Lower leg skin (tissue), 4 donors: ENCODE measurements at regions not wholly inside any gene's neighbourhood (a gene's known extent, or its start where the extent isn't known, plus 50 kb on each side); places are given as distances from the start of the nearest gene placed in this dataset.

Experiments used
- DNase-seq, 2 donors: peaks; one replicate each; pipeline ENCODE4 v3.0.0-alpha.2; 2019; ENCODE audit warnings: low spot score in 2 of 2
- H3K4me3 ChIP-seq: fragments of 200-600 bp; sonication (generic); 2 replicates; pipeline ENCODE4 v1.5.1; 2017; ENCODE audit warnings: mild to moderate bottlenecking, low read depth; ENCODE audit not compliant: poor library complexity, severe bottlenecking
- POLR2A ChIP-seq, 2 donors: fragments of 450-650 bp; IDR thresholded peaks; one replicate each; pipeline ENCODE4 v1.6.1; 2016 to 2017; ENCODE audit warnings: antibody characterized with exemption in 2 of 2, mild to moderate bottlenecking in 1 of 2, moderate library complexity in 1 of 2
- WGBS, 2 donors: methylation state at CpG; one replicate each; pipeline ENCODE4 v1.1.5; 2018; 5-methylcytosine and 5-hydroxymethylcytosine counted together
- intact Hi-C: fragments of 100-400 bp; cut with DNase I; formaldehyde crosslinking; loops from one replicate; pipeline ENCODE4 v1.15.0; 2023; ENCODE audit warnings: low total_unique reads
- TF ChIP-seq, protein P1 (sequence below), 3 donors: fragments of 450-650 bp; IDR thresholded peaks; one replicate each; pipeline ENCODE4 v1.5.1; 2016; ENCODE audit warnings: antibody characterized with exemption in 3 of 3, mild to moderate bottlenecking in 3 of 3, moderate library complexity in 2 of 3

DNA sequence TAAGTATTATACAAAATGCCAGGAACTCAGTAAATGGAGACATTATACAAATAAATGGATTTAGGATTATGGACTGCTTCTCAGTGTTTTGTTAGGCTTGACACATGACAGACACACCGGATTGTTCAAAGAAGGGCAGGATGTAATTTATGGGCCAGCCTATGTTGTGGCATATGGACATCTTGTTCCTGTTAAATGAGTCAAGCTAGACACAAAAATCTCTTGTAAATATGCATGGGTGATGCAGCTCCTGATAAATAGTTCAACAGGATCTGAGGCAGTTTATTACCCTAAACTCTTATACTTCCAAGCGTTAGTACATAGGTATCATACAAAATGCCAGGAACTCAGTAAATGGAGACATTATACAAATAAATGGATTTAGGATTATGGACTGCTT lies 502.3 kb downstream of the TBC1D4 start:
- no peak for TF ChIP-seq POLR2A (IDR thresholded peaks at IDR 0.05)
- TF ChIP-seq, protein P1, sequence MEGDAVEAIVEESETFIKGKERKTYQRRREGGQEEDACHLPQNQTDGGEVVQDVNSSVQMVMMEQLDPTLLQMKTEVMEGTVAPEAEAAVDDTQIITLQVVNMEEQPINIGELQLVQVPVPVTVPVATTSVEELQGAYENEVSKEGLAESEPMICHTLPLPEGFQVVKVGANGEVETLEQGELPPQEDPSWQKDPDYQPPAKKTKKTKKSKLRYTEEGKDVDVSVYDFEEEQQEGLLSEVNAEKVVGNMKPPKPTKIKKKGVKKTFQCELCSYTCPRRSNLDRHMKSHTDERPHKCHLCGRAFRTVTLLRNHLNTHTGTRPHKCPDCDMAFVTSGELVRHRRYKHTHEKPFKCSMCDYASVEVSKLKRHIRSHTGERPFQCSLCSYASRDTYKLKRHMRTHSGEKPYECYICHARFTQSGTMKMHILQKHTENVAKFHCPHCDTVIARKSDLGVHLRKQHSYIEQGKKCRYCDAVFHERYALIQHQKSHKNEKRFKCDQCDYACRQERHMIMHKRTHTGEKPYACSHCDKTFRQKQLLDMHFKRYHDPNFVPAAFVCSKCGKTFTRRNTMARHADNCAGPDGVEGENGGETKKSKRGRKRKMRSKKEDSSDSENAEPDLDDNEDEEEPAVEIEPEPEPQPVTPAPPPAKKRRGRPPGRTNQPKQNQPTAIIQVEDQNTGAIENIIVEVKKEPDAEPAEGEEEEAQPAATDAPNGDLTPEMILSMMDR (IDR thresholded peaks at IDR 0.05): no peak
- 40 to 47% methylated on average over 2 of the region's 2 CpGs for WGBS, 2 donors
- no peak overlapping the region for H3K4me3 ChIP-seq
- no peak for DNase-seq
- intact Hi-C loops: no loop called here

DNA sequence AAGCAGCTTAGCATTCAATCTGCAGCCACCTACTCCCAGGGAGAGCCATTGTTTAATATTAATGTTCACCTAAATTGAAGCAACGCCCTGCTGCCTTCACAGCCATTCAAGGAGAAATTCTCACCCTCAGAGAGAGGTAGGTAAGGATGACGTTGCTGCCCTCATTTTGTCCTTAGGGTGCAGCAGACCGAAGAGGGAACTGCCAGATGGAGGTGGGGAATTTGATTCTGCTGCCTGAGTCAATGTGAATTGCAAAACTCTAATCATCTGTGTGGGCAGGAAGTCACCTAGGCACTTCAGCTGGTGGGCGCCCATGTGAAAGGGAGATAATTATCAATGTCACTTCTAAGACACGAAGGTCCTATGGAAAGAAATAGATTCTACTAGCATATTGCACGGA lies 503.4 kb downstream of the TBC1D4 start:
- intact Hi-C loops: no loop called here
- DNase-seq: no peak
- 75 to 78% methylated on average over 6 of the region's 6 CpGs for WGBS, 2 donors
- TF ChIP-seq, protein P1 (IDR thresholded peaks at IDR 0.05): no peak
- no peak for TF ChIP-seq POLR2A (IDR thresholded peaks at IDR 0.05)
- no peak overlapping the region for H3K4me3 ChIP-seq

DNA sequence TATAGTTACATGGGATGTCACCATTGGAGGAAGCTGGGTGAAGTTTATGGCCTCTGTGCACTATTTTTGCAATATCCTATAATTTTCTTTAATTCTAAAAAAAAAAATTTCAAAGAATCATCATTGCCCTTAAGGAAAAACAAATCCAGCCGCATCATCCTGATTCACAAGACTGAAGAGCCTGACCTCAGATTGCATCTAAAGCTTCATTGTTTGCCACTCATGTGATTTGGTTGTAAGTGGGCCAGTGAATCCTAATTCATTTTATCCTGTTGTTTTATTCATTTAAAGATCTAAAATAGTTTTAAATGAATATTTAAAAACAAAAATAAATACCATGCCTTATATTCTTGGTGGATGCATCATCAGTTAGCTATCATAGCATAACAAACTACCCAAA lies 504.5 kb downstream of the TBC1D4 start:
- intact Hi-C loops: no loop called here
- no peak for TF ChIP-seq POLR2A (IDR thresholded peaks at IDR 0.05)
- TF ChIP-seq, protein P1 (IDR thresholded peaks at IDR 0.05): no peak
- no peak for DNase-seq
- no peak overlapping the region for H3K4me3 ChIP-seq
- WGBS, 2 donors: 86 to 93% methylated on average over 1 of the region's 1 CpG

DNA sequence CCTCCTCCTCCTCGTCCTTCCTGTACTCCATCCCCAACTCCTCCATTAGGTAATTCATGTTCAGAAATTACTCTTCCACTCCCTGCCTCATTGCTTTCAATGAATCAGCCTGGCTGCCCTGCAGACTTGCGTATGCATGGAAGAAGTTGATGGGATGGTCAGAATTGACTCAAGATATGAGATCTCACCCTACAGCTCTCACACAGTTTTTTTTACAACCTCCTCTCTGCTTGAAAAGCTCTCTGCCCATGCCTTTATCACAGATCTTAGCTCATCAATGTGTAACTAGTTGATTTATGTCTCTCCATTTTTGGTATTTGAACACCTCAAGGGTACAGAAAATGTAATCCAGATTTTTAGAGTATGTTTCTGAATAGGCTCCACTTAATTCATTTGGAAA lies 506.9 kb downstream of the TBC1D4 start:
- no peak for DNase-seq
- 54 to 57% methylated on average over 2 of the region's 2 CpGs for WGBS, 2 donors
- H3K4me3 ChIP-seq: no peak overlapping the region
- intact Hi-C loops: no loop called here
- TF ChIP-seq, protein P1 (IDR thresholded peaks at IDR 0.05): no peak
- TF ChIP-seq POLR2A (IDR thresholded peaks at IDR 0.05): no peak

DNA sequence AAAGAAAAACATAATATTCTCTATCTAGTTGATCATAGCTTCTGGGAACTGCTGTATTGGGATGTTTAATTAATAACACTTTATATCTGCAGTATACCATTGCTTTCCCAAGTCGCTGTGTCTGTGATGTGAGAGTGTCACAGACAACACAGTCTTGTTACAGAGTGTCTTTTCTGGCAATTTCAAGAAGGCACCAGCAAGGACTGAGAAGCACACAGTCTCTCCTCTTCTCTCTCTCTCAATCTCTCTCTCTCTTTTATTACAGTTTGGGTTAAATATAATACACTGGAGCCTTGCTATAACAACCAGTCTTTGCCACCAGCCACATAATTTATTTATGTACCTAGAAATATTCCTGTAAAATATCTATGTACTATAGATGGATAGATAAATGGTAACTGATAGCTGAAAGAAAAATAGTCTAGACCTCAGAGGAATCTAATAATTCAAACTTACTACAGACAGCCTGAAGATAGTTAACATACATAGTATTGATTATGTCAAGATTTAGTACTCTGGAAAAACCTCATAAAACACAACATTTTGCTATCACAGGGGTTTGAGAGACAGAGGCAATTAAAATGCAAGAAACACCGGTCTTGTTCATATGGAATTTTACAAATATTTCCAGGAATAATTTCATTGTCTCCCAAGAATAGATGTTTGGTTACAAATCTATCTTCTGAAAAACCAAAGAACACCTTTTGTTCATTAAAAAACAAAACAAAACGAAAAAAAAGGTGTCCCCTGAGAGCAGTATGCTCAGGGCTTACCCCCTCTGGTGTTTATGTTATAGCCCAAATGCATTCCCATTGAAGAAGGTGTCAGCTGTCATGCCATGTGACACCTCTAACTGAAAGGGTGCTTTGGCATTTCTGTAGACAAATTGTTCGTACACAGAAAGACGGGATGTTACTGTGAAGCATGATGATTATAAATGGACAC lies 507.8 kb downstream of the TBC1D4 start:
- no peak for TF ChIP-seq POLR2A (IDR thresholded peaks at IDR 0.05)
- TF ChIP-seq, protein P1 (IDR thresholded peaks at IDR 0.05): no peak
- 48 to 64% methylated on average over 5 of the region's 5 CpGs for WGBS, 2 donors
- intact Hi-C loops: no loop called here

More for the DNA sequence above, 507.8 kb downstream of the TBC1D4 start:
- no peak for DNase-seq
- H3K4me3 ChIP-seq: no peak overlapping the region
